Transverse colon (tissue), 4 donors: ENCODE measurements at regions not wholly inside any gene's neighbourhood (a gene's known extent, or its start where the extent isn't known, plus 50 kb on each side); places are given as distances from the start of the nearest gene placed in this dataset.

Experiments used
- POLR2AphosphoS5 ChIP-seq, 3 donors: sonication (generic); formaldehyde crosslinking; IDR thresholded peaks; one replicate each; pipeline ENCODE4 v1.6.1; 2016; ENCODE audit warnings: antibody characterized with exemption in 3 of 3
- TF ChIP-seq, protein P1 (sequence below), 5 experiments: fragments of 200-600 bp in 3 of 5; fragments of 450-650 bp in 2 of 5; sonication (generic) in 3 of 5; IDR thresholded peaks; 1 replicate in 2 of 5; 2 replicates in 3 of 5; pipeline ENCODE4 v1.5.1; 2016 to 2017; ENCODE audit warnings: antibody characterized with exemption in 5 of 5, inconsistent platforms in 3 of 5, mild to moderate bottlenecking in 2 of 5, moderate library complexity in 1 of 5

DNA sequence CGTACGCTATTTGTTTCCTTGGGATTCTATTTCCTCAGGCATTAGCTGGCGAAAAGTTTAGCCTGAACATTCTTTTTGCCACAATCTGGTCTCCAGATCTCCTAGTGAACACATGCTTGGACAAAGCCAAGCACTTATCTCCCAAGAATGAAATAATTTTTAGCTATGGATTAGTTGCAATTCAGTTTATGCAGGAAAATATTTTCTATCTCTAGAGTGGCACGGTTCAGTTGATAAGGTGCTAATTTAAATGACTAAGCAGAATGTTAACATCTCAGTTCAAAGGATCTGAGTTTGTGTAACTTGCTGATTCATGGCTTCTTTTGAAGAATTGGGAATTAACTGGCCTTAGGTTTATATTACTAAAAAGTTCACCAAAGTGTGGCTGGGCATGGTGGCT, 58.1 kb upstream of the JADE1 start:
- TF ChIP-seq, protein P1, sequence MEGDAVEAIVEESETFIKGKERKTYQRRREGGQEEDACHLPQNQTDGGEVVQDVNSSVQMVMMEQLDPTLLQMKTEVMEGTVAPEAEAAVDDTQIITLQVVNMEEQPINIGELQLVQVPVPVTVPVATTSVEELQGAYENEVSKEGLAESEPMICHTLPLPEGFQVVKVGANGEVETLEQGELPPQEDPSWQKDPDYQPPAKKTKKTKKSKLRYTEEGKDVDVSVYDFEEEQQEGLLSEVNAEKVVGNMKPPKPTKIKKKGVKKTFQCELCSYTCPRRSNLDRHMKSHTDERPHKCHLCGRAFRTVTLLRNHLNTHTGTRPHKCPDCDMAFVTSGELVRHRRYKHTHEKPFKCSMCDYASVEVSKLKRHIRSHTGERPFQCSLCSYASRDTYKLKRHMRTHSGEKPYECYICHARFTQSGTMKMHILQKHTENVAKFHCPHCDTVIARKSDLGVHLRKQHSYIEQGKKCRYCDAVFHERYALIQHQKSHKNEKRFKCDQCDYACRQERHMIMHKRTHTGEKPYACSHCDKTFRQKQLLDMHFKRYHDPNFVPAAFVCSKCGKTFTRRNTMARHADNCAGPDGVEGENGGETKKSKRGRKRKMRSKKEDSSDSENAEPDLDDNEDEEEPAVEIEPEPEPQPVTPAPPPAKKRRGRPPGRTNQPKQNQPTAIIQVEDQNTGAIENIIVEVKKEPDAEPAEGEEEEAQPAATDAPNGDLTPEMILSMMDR (IDR thresholded peaks at IDR 0.05): no peak
- no peak for TF ChIP-seq POLR2AphosphoS5 (IDR thresholded peaks at IDR 0.05)
